ENCODE measurements at regions not wholly inside any gene's neighbourhood (a gene's known extent, or its start where the extent isn't known, plus 50 kb on each side); places are given as distances from the start of the nearest gene placed in this dataset.

- no peak overlapping the region for H3K4me3 ChIP-seq (ENCODE audit: low read depth, low read length)
- peak; percentile 100 for DNase-seq (ENCODE audit: low read depth)
- TF ChIP-seq CTCF (conservative IDR thresholded peaks at IDR 0.05; ENCODE audit: low read depth, low read length) = no peak
These were observed 316.9 kb upstream of the ADGRL4 start for GRCh38 chr1:79323239-79324025.

- TF ChIP-seq CTCF (conservative IDR thresholded peaks at IDR 0.05; ENCODE audit: low read depth, low read length) = peak; percentile 19
- peak; percentile 3 for DNase-seq (ENCODE audit: low read depth)
- H3K4me3 ChIP-seq (ENCODE audit: low read depth, low read length) = no peak overlapping the region
These were observed 316.0 kb upstream of the ADGRL4 start for GRCh38 chr1:79322511-79323027.

GRCh38 chr1:79312438-79312837, 305.9 kb upstream of the ADGRL4 start:
- no peak for TF ChIP-seq CTCF (conservative IDR thresholded peaks at IDR 0.05; ENCODE audit: low read depth, low read length)
- DNase-seq (ENCODE audit: low read depth) = no peak
- no peak overlapping the region for H3K4me3 ChIP-seq (ENCODE audit: low read depth, low read length)

GRCh38 chr1:79310609-79311008, 304.1 kb upstream of the ADGRL4 start:
- no peak for TF ChIP-seq CTCF (conservative IDR thresholded peaks at IDR 0.05; ENCODE audit: low read depth, low read length)
- no peak overlapping the region for H3K4me3 ChIP-seq (ENCODE audit: low read depth, low read length)
- no peak for DNase-seq (ENCODE audit: low read depth)

GRCh38 chr1:79304131-79304530, 297.6 kb upstream of the ADGRL4 start:
- TF ChIP-seq CTCF (conservative IDR thresholded peaks at IDR 0.05; ENCODE audit: low read depth, low read length) = no peak
- H3K4me3 ChIP-seq (ENCODE audit: low read depth, low read length) = no peak overlapping the region
- no peak for DNase-seq (ENCODE audit: low read depth)

GRCh38 chr1:79303040-79303439, 296.5 kb upstream of the ADGRL4 start:
- no peak overlapping the region for H3K4me3 ChIP-seq (ENCODE audit: low read depth, low read length)
- TF ChIP-seq CTCF (conservative IDR thresholded peaks at IDR 0.05; ENCODE audit: low read depth, low read length) = no peak
- no peak for DNase-seq (ENCODE audit: low read depth)

Measured in epithelial cell of proximal tubule (primary cell).